Tibial artery (tissue), 4 donors: ENCODE measurements at regions not wholly inside any gene's neighbourhood (a gene's known extent, or its start where the extent isn't known, plus 50 kb on each side); places are given as distances from the start of the nearest gene placed in this dataset.

Source experiments
- DNase-seq, 2 donors: peaks; one replicate each; pipeline ENCODE4 v3.0.0-alpha.2; 2019
- H3K27ac ChIP-seq, 2 donors: fragments of 200-600 bp; sonication (generic) in 1 of 2; 1 replicate in 1 of 2; 2 replicates in 1 of 2; pipeline ENCODE4 v1.5.1; 2018 to 2019; ENCODE audit warnings: mild to moderate bottlenecking in 1 of 2
- H3K27me3 ChIP-seq, 2 donors: fragments of 200-600 bp; sonication (generic) in 1 of 2; one replicate each; pipeline versions ENCODE4 v1.5.1 to v1.6.0; 2016 to 2019
- H3K36me3 ChIP-seq, 3 donors: fragments of 200-600 bp; sonication (generic) in 2 of 3; one replicate each; pipeline ENCODE4 v1.5.1; 2016 to 2019; ENCODE audit warnings: mild to moderate bottlenecking in 2 of 3
- H3K4me1 ChIP-seq, 4 donors: fragments of 200-600 bp; sonication (generic) in 2 of 4; 1 replicate in 3 of 4; 2 replicates in 1 of 4; pipeline ENCODE4 v1.5.1; 2016 to 2019
- H3K4me3 ChIP-seq, 2 donors: fragments of 200-600 bp; sonication (generic) in 1 of 2; 1 replicate in 1 of 2; 2 replicates in 1 of 2; pipeline ENCODE4 v1.5.1; 2018 to 2019; ENCODE audit warnings: mild to moderate bottlenecking in 2 of 2
- H3K9me3 ChIP-seq, 3 donors: fragments of 200-600 bp; sonication (generic) in 1 of 3; one replicate each; pipeline ENCODE4 v1.5.1; 2016 to 2019
- intact Hi-C: fragments of 100-400 bp; cut with DNase I; formaldehyde crosslinking; loops from one replicate; pipeline ENCODE4 v1.15.0; 2023; ENCODE audit warnings: low total_unique reads
- TF ChIP-seq, protein P1 (sequence below), 2 experiments: fragments of 200-600 bp in 1 of 2; fragments of 450-650 bp in 1 of 2; IDR thresholded peaks; one replicate each; pipeline ENCODE4 v1.5.1; 2017 to 2019; ENCODE audit warnings: antibody characterized with exemption in 2 of 2, mild to moderate bottlenecking in 1 of 2, moderate library complexity in 1 of 2

DNA sequence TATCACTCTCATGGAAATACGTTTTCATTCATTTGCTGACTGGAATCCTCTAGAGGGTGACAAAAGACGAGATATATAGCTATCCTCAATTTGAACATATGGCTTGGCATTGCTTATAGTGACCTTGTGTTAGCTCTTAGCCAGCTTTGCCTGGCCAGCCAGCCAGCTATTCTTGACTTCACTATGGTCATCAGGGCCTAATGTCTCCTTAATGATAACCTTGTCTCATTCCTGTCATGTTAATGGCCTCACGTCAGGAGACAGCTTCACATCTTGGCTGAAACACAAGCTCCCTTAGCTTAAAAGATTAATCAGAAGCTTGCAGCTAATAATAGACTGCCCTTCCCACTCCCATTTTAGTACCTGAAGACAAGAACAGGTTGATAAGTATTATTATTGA, 1517.5 kb upstream of the PIK3C3 start:
- Histone ChIP-seq H3K27ac (no peak overlapping the region), H3K4me3 (no peak overlapping the region), H3K4me1 (no peaks in the 10 kb centered on the region), H3K27me3 (no peaks in the 10 kb centered on the region), H3K9me3 (no peaks in the 10 kb centered on the region), H3K36me3 (no peaks in the 10 kb centered on the region)
- TF ChIP-seq, protein P1, sequence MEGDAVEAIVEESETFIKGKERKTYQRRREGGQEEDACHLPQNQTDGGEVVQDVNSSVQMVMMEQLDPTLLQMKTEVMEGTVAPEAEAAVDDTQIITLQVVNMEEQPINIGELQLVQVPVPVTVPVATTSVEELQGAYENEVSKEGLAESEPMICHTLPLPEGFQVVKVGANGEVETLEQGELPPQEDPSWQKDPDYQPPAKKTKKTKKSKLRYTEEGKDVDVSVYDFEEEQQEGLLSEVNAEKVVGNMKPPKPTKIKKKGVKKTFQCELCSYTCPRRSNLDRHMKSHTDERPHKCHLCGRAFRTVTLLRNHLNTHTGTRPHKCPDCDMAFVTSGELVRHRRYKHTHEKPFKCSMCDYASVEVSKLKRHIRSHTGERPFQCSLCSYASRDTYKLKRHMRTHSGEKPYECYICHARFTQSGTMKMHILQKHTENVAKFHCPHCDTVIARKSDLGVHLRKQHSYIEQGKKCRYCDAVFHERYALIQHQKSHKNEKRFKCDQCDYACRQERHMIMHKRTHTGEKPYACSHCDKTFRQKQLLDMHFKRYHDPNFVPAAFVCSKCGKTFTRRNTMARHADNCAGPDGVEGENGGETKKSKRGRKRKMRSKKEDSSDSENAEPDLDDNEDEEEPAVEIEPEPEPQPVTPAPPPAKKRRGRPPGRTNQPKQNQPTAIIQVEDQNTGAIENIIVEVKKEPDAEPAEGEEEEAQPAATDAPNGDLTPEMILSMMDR (IDR thresholded peaks at IDR 0.05) = no peak
- intact Hi-C loops = no loop called here
- no peak for DNase-seq

DNA sequence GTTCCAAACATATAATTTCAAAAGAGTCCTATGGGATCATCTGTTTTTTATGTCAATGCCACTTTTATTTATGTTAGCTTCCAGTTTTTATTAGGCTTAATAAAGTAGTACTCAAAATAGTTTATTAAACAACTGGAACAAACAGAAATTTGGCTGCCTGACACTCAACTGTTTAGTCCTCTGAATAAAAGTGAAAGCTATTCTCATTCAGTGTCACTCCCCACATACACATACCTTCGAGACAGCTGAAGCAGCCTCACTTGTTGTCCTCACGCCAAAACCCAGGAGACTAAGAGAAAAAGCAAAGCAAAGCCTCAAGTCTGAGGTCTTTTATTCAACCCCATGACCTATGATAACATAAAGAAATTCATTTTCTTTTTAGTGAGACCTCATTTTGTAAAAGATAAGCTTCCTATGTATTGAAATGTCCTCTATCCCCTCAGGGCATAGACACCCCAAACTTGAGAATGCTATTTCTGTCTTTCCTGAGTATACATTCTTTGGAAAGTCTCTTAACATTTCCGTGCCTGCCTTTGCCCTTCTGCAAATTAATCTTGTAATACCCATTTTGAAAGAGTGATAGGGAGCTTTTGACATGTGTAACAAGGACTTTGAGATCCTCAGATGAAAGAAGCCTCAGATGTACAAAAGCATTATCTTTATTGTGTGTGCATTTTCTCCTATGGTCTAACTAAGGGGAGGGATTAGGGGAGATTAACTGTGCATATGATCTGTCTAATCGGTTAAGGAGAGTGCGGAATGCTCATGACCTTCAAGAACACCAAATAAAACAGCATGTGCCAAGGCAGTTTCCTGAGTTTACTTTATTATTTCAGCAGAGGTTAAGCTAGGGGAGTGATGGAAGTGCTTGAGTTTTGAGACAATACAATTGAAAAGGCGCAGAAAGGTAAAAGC, 1523.7 kb upstream of the PIK3C3 start:
- DNase-seq = no peak
- Histone ChIP-seq H3K27ac (no peak overlapping the region), H3K4me3 (no peak overlapping the region), H3K27me3 (no peaks in the 10 kb centered on the region), H3K4me1 (no peaks in the 10 kb centered on the region), H3K9me3 (no peaks in the 10 kb centered on the region), H3K36me3 (no peaks in the 10 kb centered on the region)
- intact Hi-C loops = no loop called here
- TF ChIP-seq, protein P1 (IDR thresholded peaks at IDR 0.05) = no peak

DNA sequence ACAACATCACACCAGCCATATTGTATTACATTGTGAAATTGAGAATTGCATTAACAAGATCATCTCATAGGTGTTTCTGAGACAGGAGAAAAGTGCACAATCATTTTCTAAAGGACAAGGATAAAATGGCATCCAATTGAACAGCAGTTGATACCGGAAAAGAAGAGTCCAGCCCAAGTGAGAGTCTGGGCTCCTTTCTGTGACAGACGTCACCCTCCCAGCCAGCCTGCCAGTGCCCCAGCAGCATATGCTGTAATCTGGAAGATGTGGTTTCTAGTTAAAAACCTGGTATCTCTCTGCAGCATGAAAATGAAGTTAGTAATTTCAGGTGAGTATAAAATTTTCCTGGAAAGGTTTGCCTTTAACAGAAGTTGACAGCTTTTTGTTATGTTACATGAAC, 1531.7 kb upstream of the PIK3C3 start:
- intact Hi-C loops = no loop called here
- no peaks in the 10 kb centered on the region for H3K27me3 ChIP-seq
- H3K36me3 ChIP-seq = no peaks in the 10 kb centered on the region
- TF ChIP-seq, protein P1 (IDR thresholded peaks at IDR 0.05) = no peak
- DNase-seq = no peak
- no peak overlapping the region for H3K4me3 ChIP-seq
- no peaks in the 10 kb centered on the region for H3K4me1 ChIP-seq
- H3K9me3 ChIP-seq = no peaks in the 10 kb centered on the region
- no peak overlapping the region for H3K27ac ChIP-seq

DNA sequence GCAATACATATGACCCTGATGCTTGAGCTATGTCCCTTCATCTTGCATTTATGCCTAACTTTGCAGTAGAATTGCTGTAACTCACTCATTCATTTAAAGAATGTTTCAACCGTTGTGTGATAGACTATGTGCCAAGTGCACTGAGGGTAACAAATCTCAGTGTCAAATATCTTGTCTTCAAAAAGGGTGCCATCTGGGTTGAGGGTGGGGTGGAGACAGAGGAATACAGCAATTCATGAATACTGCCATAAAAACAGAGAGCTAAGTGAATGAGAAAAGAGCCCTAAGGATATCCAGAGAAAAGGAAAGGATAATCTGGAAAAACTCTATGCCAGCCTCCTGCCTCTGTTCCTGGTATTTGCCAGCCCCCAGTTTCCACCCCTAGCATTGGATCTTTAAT, 1534.4 kb upstream of the PIK3C3 start:
- no peaks in the 10 kb centered on the region for H3K4me1 ChIP-seq
- TF ChIP-seq, protein P1 (IDR thresholded peaks at IDR 0.05) = no peak
- no peaks in the 10 kb centered on the region for H3K27me3 ChIP-seq
- no peaks in the 10 kb centered on the region for H3K36me3 ChIP-seq
- no peak overlapping the region for H3K27ac ChIP-seq
- DNase-seq = no peak
- intact Hi-C loops = no loop called here
- H3K9me3 ChIP-seq = no peaks in the 10 kb centered on the region
- no peak overlapping the region for H3K4me3 ChIP-seq

DNA sequence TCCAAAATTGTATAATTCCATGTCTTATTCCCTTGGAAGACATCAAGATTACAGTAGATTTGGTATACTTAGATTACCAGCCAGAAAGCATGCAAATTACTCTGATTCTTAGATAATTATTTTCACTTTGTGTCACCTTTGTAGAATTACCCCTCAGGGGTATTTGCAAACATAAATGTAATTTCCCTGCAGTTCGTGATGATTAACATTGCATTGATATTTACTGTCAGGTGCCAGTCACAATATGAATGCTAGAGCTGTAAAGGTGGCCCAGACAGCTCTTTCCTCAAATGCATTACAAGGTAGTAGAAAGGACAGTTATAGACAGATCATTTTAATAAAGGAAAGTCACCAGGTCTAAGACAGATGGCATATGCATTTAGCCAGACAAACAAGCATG, 1537.5 kb upstream of the PIK3C3 start:
- TF ChIP-seq, protein P1 (IDR thresholded peaks at IDR 0.05) = no peak
- H3K4me1 ChIP-seq = no peaks in the 10 kb centered on the region
- no peaks in the 10 kb centered on the region for H3K27me3 ChIP-seq

More for the DNA sequence above, 1537.5 kb upstream of the PIK3C3 start:
- H3K9me3 ChIP-seq = no peaks in the 10 kb centered on the region
- no peak overlapping the region for H3K27ac ChIP-seq
- intact Hi-C loops = no loop called here
- H3K4me3 ChIP-seq = no peak overlapping the region
- no peak for DNase-seq
- H3K36me3 ChIP-seq = no peaks in the 10 kb centered on the region
